CD4-positive, alpha-beta T cell (primary cell): ENCODE measurements at regions not wholly inside any gene's neighbourhood (a gene's known extent, or its start where the extent isn't known, plus 50 kb on each side); places are given as distances from the start of the nearest gene placed in this dataset.

ENCODE experiments used
- ATAC-seq: fragments of 200-7000 bp; cut with Tn5 transposase; one replicate; pipeline ENCODE4 v1.10.0; 2022; ENCODE audit warnings: mild to moderate bottlenecking; ENCODE audit not compliant: poor library complexity
- CTCF ChIA-PET: fragments of 350-600 bp; sonication (Branson Sonifier 250); formaldehyde crosslinking; loops from one replicate; lab custom pipeline; 2021; ENCODE audit warnings: antibody characterized with exemption, inconsistent platforms; lab: Charles Lee
- POLR2A ChIA-PET: fragments of 350-600 bp; sonication (Branson Sonifier 250); formaldehyde crosslinking; loops from one replicate; lab custom pipeline; 2021; ENCODE audit warnings: antibody characterized with exemption, inconsistent platforms; lab: Charles Lee
- DNase-seq, 14 experiments: peaks; one replicate each; pipeline ENCODE4 v3.0.0-alpha.2; 2013 to 2020; ENCODE audit warnings: mixed read lengths in 2 of 14
- H3K27ac ChIP-seq, 2 donors: one replicate each; pipeline versions ENCODE4 v1.5.1 to v1.7.0; 2013; ENCODE audit warnings: low read length in 2 of 2, low read depth in 1 of 2, mild to moderate bottlenecking in 1 of 2
- H3K27me3 ChIP-seq, 2 experiments: 1 replicate in 1 of 2; 2 replicates in 1 of 2; pipeline versions ENCODE4 v1.6.1 to v1.7.0; 2013; ENCODE audit warnings: low read length in 2 of 2, control low read depth in 1 of 2, mild to moderate bottlenecking in 1 of 2, moderate library complexity in 1 of 2; ENCODE audit not compliant: insufficient read depth in 2 of 2, control insufficient read depth in 1 of 2
- H3K36me3 ChIP-seq: one replicate; pipeline ENCODE4 v1.6.1; 2013; ENCODE audit warnings: low read length, control low read depth; ENCODE audit not compliant: insufficient read depth
- H3K4me1 ChIP-seq: one replicate; pipeline ENCODE4 v1.6.1; 2013; ENCODE audit warnings: low read length, control low read depth; ENCODE audit not compliant: insufficient read depth
- H3K4me3 ChIP-seq: one replicate; pipeline ENCODE4 v1.5.1; 2013; ENCODE audit warnings: mild to moderate bottlenecking, low read length, moderate library complexity
- H3K9me3 ChIP-seq, 2 experiments: 1 replicate in 1 of 2; 2 replicates in 1 of 2; pipeline versions ENCODE4 v1.6.1 to v1.7.0; 2013; ENCODE audit warnings: low read length in 2 of 2, mild to moderate bottlenecking in 2 of 2, control low read depth in 1 of 2, moderate library complexity in 1 of 2; ENCODE audit not compliant: control insufficient read depth in 1 of 2, insufficient read depth in 1 of 2
- H3K27ac Mint-ChIP-seq: one replicate; pipeline ENCODE4 v1.8.0; 2020; ENCODE audit warnings: mixed read lengths
- H3K27me3 Mint-ChIP-seq: one replicate; pipeline ENCODE4 v1.8.0; 2021; ENCODE audit warnings: mixed read lengths
- H3K36me3 Mint-ChIP-seq: one replicate; pipeline ENCODE4 v1.8.0; 2021; ENCODE audit warnings: low read depth, mixed read lengths
- H3K4me1 Mint-ChIP-seq: one replicate; pipeline ENCODE4 v1.8.0; 2021; ENCODE audit warnings: low read depth, mixed read lengths
- H3K4me3 Mint-ChIP-seq: one replicate; pipeline ENCODE4 v1.8.0; 2020; ENCODE audit warnings: mild to moderate bottlenecking, mixed read lengths
- H3K9me3 Mint-ChIP-seq: one replicate; pipeline ENCODE4 v1.8.0; 2020; ENCODE audit warnings: mixed read lengths
- intact Hi-C, 2 experiments: fragments of 100-400 bp; cut with DNase I in 1 of 2; cut with micrococcal nuclease in 1 of 2; formaldehyde crosslinking; loops; one replicate each; pipeline versions ENCODE4 v1.15.1 to v1.9.0; 2023 to 2025; cut with DNase I, micrococcal nuclease
- TF ChIP-seq, protein P1 (sequence below): fragments of 200-600 bp; IDR thresholded peaks from one replicate; pipeline ENCODE4 v1.8.0; 2022; ENCODE audit warnings: antibody characterized with exemption, mild to moderate bottlenecking

DNA sequence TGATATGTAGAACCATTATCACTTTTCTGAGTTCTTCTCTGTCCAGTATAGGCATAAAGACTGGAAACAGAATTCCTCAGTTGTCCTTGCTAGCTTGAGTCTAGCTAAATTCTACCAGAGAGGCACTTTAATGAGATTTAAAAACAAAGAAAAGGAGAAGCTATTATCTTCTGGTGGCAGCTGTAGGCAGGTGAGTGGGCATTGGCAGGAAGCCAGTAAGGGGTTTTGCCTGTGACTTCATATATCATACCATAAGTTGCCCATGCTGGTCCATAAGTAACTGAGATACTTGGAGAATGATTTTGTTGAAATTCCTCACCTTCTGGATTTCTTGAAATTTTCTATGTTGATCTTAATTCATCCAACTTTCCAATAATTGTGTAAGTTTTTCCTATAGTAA lies 402.3 kb upstream of the TGFBR2 start:
- ATAC-seq (no peak), DNase-seq (no peak)
- no peaks in the 10 kb centered on the region for H3K27me3 ChIP-seq
- POLR2A ChIA-PET = interaction anchor here (0.6 kb wide), 1 partner anchor 466 kb away, joined by 3 read pairs; no protein-coding TSS in a partner anchor
- Mint-ChIP-seq H3K36me3 (no peaks in the 10 kb centered on the region), H3K4me1 (peaks cover 18% of the 10 kb centered on the region), H3K9me3 (no peaks in the 10 kb centered on the region), H3K27me3 (no peaks in the 10 kb centered on the region), H3K4me3 (no peak overlapping the region), H3K27ac (no peak overlapping the region)
- no peak overlapping the region for H3K27ac ChIP-seq
- no peak overlapping the region for H3K4me3 ChIP-seq
- H3K4me1 ChIP-seq = no peaks in the 10 kb centered on the region
- TF ChIP-seq, protein P1, sequence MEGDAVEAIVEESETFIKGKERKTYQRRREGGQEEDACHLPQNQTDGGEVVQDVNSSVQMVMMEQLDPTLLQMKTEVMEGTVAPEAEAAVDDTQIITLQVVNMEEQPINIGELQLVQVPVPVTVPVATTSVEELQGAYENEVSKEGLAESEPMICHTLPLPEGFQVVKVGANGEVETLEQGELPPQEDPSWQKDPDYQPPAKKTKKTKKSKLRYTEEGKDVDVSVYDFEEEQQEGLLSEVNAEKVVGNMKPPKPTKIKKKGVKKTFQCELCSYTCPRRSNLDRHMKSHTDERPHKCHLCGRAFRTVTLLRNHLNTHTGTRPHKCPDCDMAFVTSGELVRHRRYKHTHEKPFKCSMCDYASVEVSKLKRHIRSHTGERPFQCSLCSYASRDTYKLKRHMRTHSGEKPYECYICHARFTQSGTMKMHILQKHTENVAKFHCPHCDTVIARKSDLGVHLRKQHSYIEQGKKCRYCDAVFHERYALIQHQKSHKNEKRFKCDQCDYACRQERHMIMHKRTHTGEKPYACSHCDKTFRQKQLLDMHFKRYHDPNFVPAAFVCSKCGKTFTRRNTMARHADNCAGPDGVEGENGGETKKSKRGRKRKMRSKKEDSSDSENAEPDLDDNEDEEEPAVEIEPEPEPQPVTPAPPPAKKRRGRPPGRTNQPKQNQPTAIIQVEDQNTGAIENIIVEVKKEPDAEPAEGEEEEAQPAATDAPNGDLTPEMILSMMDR = no peak
- CTCF ChIA-PET = interaction anchor here (1.3 kb wide), 1 partner anchor 12 kb away, joined by 3 read pairs; no protein-coding TSS in a partner anchor
- H3K36me3 ChIP-seq = no peaks in the 10 kb centered on the region
- no peaks in the 10 kb centered on the region for H3K9me3 ChIP-seq
- intact Hi-C loops = loop anchor here in 1 of 2 experiments (5.0 kb wide), 1 partner anchor 548 kb away; no protein-coding TSS in a partner anchor

DNA sequence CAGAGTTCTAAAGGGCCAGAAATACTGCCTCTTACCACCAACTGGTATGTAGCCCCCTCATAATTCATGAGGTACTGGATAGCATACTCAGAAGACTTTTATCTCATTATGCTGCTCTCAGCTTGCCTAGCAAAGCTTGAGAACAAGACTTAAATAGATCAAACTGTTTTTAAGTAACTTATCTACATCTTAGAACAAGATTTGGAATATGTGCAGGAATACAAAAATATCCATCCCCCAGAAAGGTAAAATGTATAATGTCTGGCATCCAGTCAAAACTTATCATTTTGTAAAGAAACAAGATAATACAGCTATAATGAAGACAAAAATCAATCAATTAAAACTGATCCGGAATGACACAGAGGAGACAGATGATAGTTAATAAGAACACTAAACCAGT lies 400.4 kb upstream of the TGFBR2 start:
- H3K27ac Mint-ChIP-seq = no peak overlapping the region
- Histone ChIP-seq H3K4me3 (no peak overlapping the region), H3K36me3 (no peaks in the 10 kb centered on the region), H3K27ac (no peak overlapping the region), H3K27me3 (no peaks in the 10 kb centered on the region), H3K9me3 (no peaks in the 10 kb centered on the region), H3K4me1 (no peaks in the 10 kb centered on the region)
- no peak overlapping the region for H3K4me3 Mint-ChIP-seq
- no peaks in the 10 kb centered on the region for H3K9me3 Mint-ChIP-seq
- TF ChIP-seq, protein P1 = no peak
- intact Hi-C loops = no loop called here
- no peak for ATAC-seq
- peaks cover 25% of the 10 kb centered on the region for H3K4me1 Mint-ChIP-seq
- H3K36me3 Mint-ChIP-seq = no peaks in the 10 kb centered on the region
- no peak for DNase-seq
- no peaks in the 10 kb centered on the region for H3K27me3 Mint-ChIP-seq
- ChIA-PET POLR2A (interaction anchor here (0.6 to 0.7 kb wide), 2 partner anchors 9 to 47 kb away, joined by 3 read pairs; no protein-coding TSS in a partner anchor), CTCF (no interaction called here)

DNA sequence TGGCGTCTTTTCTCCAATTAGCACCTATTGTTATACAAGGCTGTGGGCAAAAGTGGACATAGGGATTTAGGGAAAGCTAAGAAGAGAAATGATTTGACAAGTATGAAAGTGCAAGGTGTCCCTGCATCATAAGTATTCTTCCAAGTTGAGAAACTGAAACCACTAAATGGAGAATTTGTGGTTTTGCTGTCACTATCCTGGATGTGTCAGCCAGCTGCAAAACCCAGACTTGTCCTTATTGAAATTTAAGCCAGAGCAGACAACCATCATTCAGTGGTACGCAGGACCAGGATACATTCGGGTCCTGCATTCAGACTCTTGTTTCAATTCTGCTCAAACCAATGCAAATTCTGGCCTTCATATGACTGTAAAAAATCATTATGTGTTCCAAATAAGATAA lies 384.8 kb upstream of the TGFBR2 start:
- ChIA-PET POLR2A (no interaction called here), CTCF (no interaction called here)
- Histone ChIP-seq H3K36me3 (no peaks in the 10 kb centered on the region), H3K9me3 (no peaks in the 10 kb centered on the region), H3K27ac (no peak overlapping the region), H3K4me3 (no peak overlapping the region), H3K27me3 (no peaks in the 10 kb centered on the region), H3K4me1 (no peaks in the 10 kb centered on the region)
- Mint-ChIP-seq H3K27ac (no peak overlapping the region), H3K36me3 (no peaks in the 10 kb centered on the region), H3K4me3 (no peak overlapping the region), H3K27me3 (no peaks in the 10 kb centered on the region), H3K9me3 (peaks cover 8% of the 10 kb centered on the region), H3K4me1 (no peaks in the 10 kb centered on the region)
- DNase-seq (peak in 2 of 14 experiments; percentile 20 to 21), ATAC-seq (no peak)
- TF ChIP-seq, protein P1 = no peak
- intact Hi-C loops = no loop called here
